Breast epithelium (tissue), 4 donors: ENCODE measurements at regions not wholly inside any gene's neighbourhood (a gene's known extent, or its start where the extent isn't known, plus 50 kb on each side); places are given as distances from the start of the nearest gene placed in this dataset.

Experiments
- DNase-seq, 2 donors: peaks; one replicate each; pipeline ENCODE4 v3.0.0-alpha.2; 2019; ENCODE audit warnings: low spot score in 2 of 2
- H3K27ac ChIP-seq, 2 donors: fragments of 200-600 bp; sonication (generic) in 1 of 2; one replicate each; pipeline ENCODE4 v1.5.1; 2016 to 2019; ENCODE audit warnings: mild to moderate bottlenecking in 1 of 2
- H3K27me3 ChIP-seq, 2 donors: fragments of 200-600 bp; sonication (generic) in 1 of 2; one replicate each; pipeline versions ENCODE4 v1.5.1 to v1.6.0; 2017 to 2019; ENCODE audit warnings: control low read depth in 1 of 2, mild to moderate bottlenecking in 1 of 2
- H3K36me3 ChIP-seq: fragments of 200-600 bp; one replicate; pipeline ENCODE4 v1.5.1; 2019
- H3K4me1 ChIP-seq, 2 donors: fragments of 200-600 bp; sonication (generic); one replicate each; pipeline ENCODE4 v1.5.1; 2016 to 2019; ENCODE audit warnings: control low read depth in 1 of 2
- H3K4me3 ChIP-seq, 3 donors: fragments of 200-600 bp; sonication (generic); 1 replicate in 2 of 3; 2 replicates in 1 of 3; pipeline ENCODE4 v1.5.1; 2016 to 2019; ENCODE audit warnings: mild to moderate bottlenecking in 3 of 3, moderate library complexity in 2 of 3
- H3K9me3 ChIP-seq, 2 donors: fragments of 200-600 bp; sonication (generic) in 1 of 2; one replicate each; pipeline ENCODE4 v1.5.1; 2016 to 2019; ENCODE audit warnings: control low read depth in 1 of 2
- POLR2A ChIP-seq: fragments of 450-650 bp; IDR thresholded peaks from one replicate; pipeline ENCODE4 v1.6.1; 2016; ENCODE audit warnings: antibody characterized with exemption, mild to moderate bottlenecking, moderate library complexity
- POLR2AphosphoS5 ChIP-seq, 3 donors: sonication (generic); formaldehyde crosslinking; IDR thresholded peaks; one replicate each; pipeline ENCODE4 v1.6.1; 2017; ENCODE audit warnings: antibody characterized with exemption in 3 of 3
- intact Hi-C: fragments of 100-400 bp; cut with DNase I; formaldehyde crosslinking; loops from one replicate; pipeline ENCODE4 v1.15.1; 2023; ENCODE audit warnings: low total_unique reads
- TF ChIP-seq, protein P1 (sequence below), 3 donors: fragments of 450-650 bp; IDR thresholded peaks; one replicate each; pipeline ENCODE4 v1.5.1; 2016 to 2017; ENCODE audit warnings: antibody characterized with exemption in 3 of 3, mild to moderate bottlenecking in 3 of 3, moderate library complexity in 3 of 3

DNA sequence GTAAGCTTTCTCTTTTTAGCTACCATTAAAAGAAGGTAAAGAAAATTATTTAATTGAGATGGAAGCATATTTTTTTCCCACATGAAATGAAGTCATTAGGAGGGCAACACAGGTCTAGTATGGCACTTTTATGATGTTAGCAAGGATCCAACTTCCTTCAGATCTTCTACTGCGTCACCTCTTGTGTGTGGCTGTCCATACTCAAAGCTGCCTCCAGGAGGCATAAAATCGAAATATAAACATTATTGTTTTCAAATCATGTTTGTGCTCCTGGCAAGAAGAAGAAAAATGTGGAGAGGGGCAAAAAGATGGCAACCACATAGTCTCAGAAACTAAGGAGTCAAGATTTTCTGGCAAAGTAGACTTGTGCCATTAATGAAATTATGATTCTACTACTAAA lies 791.7 kb upstream of the EPHA6 start:
- H3K27ac ChIP-seq, result no peak overlapping the region
- H3K36me3 ChIP-seq, result no peaks in the 10 kb centered on the region
- DNase-seq, result no peak
- intact Hi-C loops, result no loop called here
- no peaks in the 10 kb centered on the region for H3K4me1 ChIP-seq
- H3K27me3 ChIP-seq, result no peaks in the 10 kb centered on the region
- H3K9me3 ChIP-seq, result no peaks in the 10 kb centered on the region
- H3K4me3 ChIP-seq, result no peak overlapping the region
- TF ChIP-seq POLR2AphosphoS5 (IDR thresholded peaks at IDR 0.05) (no peak), POLR2A (no peak)
- TF ChIP-seq, protein P1, sequence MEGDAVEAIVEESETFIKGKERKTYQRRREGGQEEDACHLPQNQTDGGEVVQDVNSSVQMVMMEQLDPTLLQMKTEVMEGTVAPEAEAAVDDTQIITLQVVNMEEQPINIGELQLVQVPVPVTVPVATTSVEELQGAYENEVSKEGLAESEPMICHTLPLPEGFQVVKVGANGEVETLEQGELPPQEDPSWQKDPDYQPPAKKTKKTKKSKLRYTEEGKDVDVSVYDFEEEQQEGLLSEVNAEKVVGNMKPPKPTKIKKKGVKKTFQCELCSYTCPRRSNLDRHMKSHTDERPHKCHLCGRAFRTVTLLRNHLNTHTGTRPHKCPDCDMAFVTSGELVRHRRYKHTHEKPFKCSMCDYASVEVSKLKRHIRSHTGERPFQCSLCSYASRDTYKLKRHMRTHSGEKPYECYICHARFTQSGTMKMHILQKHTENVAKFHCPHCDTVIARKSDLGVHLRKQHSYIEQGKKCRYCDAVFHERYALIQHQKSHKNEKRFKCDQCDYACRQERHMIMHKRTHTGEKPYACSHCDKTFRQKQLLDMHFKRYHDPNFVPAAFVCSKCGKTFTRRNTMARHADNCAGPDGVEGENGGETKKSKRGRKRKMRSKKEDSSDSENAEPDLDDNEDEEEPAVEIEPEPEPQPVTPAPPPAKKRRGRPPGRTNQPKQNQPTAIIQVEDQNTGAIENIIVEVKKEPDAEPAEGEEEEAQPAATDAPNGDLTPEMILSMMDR (IDR thresholded peaks at IDR 0.05), result no peak

DNA sequence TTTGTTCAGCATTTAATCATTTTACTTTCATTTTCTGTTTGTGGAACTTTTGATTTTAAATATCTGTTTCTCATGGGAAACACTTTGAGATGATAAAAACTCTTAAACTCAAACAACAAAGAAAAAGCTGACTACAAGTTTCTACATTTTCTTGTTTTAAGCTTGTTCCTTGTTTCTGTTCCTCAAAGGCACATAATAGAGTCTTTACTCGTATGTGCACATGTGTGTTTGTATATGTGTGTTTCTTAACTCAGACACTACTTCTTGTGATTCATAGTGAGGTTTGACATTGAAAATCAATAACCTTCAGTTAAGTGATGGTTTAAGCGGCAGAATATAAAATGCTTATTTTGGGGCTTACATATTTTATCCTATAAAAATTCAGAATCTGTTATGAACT lies 786.7 kb upstream of the EPHA6 start:
- no peaks in the 10 kb centered on the region for H3K9me3 ChIP-seq
- H3K4me1 ChIP-seq, result no peaks in the 10 kb centered on the region
- H3K27me3 ChIP-seq, result no peaks in the 10 kb centered on the region
- no peaks in the 10 kb centered on the region for H3K36me3 ChIP-seq
- H3K4me3 ChIP-seq, result no peak overlapping the region
- TF ChIP-seq POLR2A (no peak), POLR2AphosphoS5 (IDR thresholded peaks at IDR 0.05) (no peak)
- TF ChIP-seq, protein P1 (IDR thresholded peaks at IDR 0.05), result no peak
- DNase-seq, result no peak
- no peak overlapping the region for H3K27ac ChIP-seq
- intact Hi-C loops, result no loop called here

DNA sequence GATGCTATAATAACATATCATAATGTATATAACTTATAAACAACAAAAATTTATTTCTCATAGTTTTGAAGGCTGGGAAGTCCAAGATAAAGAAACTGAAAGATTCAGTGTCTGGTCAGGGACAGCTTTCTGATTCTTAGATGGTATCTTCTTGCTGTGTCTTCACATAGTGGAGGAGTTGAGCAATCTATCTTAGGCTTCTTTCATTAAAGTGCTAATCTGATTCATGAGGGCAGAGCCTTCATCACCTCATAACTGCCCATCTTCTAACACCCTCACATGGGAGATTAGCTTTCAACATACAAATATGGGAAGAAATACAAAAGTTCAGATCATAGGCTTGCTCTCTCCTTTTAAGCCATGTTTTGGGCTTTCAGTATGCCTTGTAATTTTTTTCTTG lies 774.8 kb upstream of the EPHA6 start:
- intact Hi-C loops, result no loop called here
- no peak overlapping the region for H3K4me3 ChIP-seq
- H3K36me3 ChIP-seq, result no peaks in the 10 kb centered on the region
- DNase-seq, result no peak
- no peaks in the 10 kb centered on the region for H3K4me1 ChIP-seq
- no peak for TF ChIP-seq POLR2AphosphoS5 (IDR thresholded peaks at IDR 0.05)
- TF ChIP-seq, protein P1 (IDR thresholded peaks at IDR 0.05), result no peak
- no peak for TF ChIP-seq POLR2A
- H3K27me3 ChIP-seq, result no peaks in the 10 kb centered on the region
- no peak overlapping the region for H3K27ac ChIP-seq
- H3K9me3 ChIP-seq, result no peaks in the 10 kb centered on the region

DNA sequence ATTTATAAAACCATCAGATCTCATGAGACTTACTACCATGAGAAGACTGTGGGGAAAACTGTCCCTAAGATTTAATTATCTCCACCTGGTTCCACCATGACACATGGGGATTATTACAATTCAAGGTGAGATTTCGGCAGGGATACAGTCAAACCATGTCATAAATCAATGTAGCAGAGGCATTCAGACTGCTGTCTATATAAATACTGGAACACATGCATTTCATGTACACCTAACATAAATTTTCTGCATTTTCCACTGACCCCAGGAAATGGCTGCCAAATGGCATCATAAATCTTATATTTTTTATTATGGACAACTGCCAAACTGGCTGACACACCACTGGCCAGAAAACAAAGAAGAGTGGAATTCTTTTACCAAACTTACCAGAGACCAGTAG lies 755.1 kb upstream of the EPHA6 start:
- intact Hi-C loops, result no loop called here

DNA sequence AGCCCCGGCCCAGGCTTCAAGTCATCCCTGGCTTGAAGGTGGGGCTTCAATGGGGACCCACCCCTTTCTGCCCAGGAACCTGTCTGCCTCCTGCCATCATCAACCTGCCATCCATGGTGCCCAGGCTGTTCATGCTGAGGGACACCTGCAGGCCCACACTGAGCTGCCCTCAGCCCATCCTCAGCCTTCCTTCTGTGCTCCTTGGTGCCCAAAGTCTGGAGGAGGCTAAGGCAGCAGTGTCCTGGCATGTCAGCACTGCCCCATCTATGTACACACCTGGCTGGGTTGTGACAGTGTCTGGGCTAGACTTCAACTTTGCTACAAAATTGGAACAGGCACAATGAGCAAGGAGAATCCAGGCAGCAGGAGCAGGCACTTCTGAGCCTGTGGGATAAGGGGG lies 745.3 kb upstream of the EPHA6 start:
- no peak overlapping the region for H3K27ac ChIP-seq
- no peak overlapping the region for H3K4me3 ChIP-seq
- H3K36me3 ChIP-seq, result no peaks in the 10 kb centered on the region
- intact Hi-C loops, result no loop called here
- TF ChIP-seq POLR2A (no peak), POLR2AphosphoS5 (IDR thresholded peaks at IDR 0.05) (no peak)
- TF ChIP-seq, protein P1 (IDR thresholded peaks at IDR 0.05), result no peak
- H3K4me1 ChIP-seq, result no peaks in the 10 kb centered on the region
- no peaks in the 10 kb centered on the region for H3K27me3 ChIP-seq
- peaks cover 6 to 13% of the 10 kb centered on the region in 2 donors for H3K9me3 ChIP-seq
- DNase-seq, result no peak

More for the DNA sequence above, 755.1 kb upstream of the EPHA6 start:
- TF ChIP-seq, protein P1 (IDR thresholded peaks at IDR 0.05), result no peak
- TF ChIP-seq POLR2A (no peak), POLR2AphosphoS5 (IDR thresholded peaks at IDR 0.05) (no peak)
- Histone ChIP-seq H3K4me1 (no peaks in the 10 kb centered on the region), H3K4me3 (no peak overlapping the region), H3K27me3 (no peaks in the 10 kb centered on the region), H3K36me3 (no peaks in the 10 kb centered on the region), H3K27ac (no peak overlapping the region), H3K9me3 (no peaks in the 10 kb centered on the region)
- no peak for DNase-seq
